HG03575 (cell line): ENCODE measurements at regions not wholly inside any gene's neighbourhood (a gene's known extent, or its start where the extent isn't known, plus 50 kb on each side); places are given as distances from the start of the nearest gene placed in this dataset.
"Not testable (repeated sequence)": the region's sequence is repeated elsewhere in the genome, so short reads cannot be mapped to it uniquely, and the experiment has no call there.

ENCODE experiments used
- ATAC-seq: cut with Tn5 transposase; IDR thresholded peaks from one replicate; pipeline ENCODE4 v1.9.1; 2021; ENCODE audit not compliant: unreplicated experiment, insufficient number of reproducible peaks, low FRiP score; ENCODE audit errors: extremely low read depth

DNA sequence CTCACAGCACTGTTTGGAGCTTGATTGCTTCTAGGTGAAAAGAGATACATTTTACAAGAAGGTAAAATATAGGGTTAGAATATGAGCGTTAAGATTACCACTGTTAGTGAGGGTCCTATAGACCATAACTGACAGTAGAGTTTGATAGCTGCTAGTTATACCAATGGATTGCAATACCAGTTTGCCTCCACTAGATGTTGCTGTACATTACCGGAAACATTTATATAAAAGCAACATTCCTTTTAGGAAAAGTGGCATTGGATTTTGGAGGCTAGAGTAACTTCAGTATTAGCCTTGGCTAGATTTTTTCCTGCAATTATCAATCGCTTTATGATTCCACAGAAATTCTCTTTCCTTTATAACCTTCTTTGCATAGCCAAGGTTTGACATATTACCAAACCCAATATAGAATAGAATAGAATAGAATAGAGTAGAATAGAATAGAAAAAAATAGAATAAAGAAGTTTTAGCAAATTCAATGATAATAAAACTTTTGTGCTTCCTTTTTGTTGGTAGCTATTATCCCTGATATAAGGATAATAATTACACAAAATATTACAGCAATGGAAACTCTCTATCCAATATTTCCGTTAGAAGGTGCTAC is 1093.6 kb upstream of the ALCAM start:
- no peak for ATAC-seq

DNA sequence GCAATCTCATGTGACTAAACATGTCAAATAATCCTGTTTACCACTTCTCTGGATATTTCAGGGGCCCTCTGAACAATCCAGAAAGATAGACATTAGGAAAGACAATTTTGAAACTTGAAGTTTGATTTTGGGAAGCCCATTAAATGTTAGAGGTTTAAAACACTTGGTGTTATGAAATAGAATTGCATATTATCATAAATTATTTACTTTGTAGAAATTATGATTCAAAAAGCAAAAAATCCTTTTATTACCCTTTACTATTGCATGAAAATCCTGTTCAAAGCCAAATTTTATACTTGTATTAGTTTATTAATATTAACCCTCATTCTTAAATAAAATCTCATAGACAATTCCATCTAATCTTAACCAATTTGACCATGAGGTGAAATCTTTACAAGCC is 1091.5 kb upstream of the ALCAM start:
- ATAC-seq = no peak

DNA sequence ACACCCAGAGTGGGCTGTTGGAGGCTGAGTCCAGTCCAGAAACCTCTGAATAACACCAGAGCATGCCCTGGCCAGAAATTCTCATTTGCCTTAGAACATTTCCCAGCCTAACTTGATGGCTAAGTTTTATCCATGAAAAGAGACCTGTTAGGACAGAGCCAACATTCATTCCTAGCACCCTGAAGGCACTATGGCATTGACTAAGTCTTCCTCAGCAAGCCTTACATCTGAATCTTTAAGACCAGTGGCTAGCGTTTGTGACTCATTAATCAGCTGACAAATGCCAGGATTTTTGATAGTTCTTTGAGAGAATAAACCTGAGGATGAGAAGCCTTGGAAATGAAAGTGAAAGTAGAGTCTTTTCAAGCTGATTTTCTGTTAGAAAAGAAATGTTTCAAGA is 1087.1 kb upstream of the ALCAM start:
- no peak for ATAC-seq

DNA sequence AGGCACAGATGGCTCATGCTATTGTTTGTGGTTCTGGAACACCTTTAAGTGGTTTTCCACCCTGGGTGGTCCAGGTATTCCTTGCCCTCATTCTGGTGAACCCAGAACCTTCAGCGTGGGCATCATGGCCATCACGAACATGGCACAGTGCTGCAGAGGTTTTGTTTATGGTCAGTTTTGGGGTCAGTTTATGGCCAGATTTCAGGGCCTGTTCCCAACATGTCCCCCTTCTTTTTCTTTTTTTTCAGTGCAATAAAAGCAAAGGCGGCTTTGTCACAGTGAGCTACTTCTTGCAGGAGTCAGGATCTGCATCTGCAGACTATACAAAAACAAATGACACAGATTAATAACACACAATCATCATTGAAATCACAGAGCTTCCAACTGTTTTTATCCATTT is 1085.0 kb upstream of the ALCAM start:
- ATAC-seq = no peak

DNA sequence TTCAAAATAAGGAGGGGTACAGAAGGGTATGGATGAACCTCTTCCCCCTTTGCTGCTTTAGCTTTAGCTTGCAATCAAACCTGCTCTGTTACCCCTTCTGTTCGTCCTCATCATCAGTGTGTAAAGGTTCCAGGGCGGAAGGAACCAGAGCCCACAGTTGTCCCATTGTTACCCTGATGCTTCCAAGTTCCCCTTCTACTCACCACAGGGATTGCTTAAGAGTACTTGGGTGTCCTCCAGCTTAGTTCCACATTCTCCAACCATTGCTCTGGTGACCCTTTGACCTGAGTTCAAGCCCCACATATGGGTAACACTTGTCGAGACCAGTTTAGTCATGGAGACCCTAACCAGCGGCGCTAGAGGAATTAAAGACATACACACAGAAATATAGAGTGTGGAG is 1080.1 kb upstream of the ALCAM start:
- no peak for ATAC-seq

DNA sequence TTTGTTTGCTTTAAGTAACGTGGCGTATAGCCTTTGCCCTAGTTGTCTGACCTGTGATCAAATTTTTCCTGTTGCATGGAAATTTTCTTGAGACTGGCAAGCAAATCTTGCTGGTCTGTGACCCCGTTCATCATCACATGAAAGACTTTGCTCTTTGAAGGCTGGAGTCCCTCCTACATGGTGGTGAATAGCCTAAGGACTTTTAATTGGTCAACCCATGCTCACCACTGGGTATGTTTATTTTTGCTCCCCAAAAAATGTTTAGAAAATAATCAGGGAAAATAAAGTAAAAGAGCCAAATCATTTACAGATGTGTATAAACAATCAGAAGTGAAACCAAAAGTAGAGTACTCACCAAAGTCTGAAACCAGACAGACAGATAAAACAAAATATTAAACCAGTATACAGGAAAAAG is 1075.3 kb upstream of the ALCAM start:
- ATAC-seq = no peak

DNA sequence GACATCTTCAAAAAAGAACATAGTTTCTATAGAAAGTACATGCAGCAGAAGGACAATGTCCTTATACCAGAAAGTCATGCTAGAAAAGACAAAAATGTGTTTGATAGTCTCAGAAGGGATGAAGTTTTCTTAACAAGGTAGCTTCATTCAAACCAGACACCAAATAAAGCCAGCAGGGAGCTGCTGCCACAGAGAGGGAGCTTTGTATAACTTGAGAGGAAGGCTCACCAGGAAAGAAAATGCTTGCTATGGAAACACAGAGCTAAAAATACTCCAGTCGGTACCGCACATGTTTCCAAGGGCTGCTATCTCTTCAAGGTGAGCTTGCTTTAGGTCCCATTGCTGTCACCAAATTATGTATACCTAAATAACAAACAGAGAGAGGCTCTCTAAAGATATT is 1074.8 kb upstream of the ALCAM start:
- no peak for ATAC-seq

DNA sequence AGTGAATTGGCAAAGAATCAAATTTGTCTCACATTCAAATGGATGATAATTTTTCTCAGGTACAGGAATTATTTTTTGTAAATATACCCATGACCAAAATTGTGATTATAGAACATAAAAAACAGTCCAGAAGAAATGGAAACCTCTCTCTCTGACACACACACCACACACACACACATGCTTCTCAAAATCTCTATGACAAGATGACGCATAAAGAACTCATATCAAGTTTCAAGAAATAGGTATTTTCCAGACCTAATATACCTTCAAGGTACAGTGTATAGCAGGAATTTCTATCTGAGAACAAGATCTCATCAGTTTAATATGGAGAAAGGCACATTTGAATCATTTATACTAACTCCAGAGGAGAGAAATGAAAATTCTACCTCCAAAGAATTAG is 1069.1 kb upstream of the ALCAM start:
- no peak for ATAC-seq

DNA sequence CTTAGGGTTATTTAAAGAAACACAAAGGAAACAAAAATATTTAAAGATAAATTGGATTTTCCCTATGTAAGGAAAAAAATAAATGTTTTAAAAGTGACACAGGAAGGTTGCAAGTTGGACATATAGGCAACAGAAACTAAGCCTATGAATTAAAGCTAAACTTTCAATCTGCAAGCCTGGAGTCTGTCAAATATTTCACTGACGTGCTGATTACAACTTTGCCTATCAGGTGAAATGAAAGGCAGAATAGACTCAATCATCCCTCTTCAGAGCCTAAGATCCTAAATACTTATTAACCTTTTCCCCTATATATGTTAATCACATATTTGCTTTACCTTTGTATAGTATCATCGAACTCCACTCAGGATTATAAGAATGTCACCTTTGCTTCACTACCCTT is 1068.0 kb upstream of the ALCAM start:
- no peak for ATAC-seq

DNA sequence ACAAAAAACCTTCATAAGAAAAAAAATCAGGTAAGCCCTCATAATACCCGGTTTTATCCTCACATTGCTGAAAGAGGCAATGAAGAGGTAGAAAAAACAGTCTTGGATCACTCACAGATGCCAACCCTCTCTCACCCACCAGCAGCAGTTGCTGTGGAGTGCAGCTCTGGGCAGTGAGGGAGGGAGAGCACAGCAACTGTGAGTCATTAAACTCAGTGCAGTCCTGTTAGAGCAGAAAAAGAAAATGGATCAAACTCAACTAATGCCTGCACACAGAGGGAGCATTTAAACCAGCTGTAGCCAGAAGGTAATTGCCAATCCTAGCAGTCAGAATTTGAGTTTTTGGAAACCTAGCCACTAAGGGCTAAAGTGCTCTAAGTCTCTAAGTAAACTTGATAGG is 1050.6 kb upstream of the ALCAM start:
- ATAC-seq = no peak

DNA sequence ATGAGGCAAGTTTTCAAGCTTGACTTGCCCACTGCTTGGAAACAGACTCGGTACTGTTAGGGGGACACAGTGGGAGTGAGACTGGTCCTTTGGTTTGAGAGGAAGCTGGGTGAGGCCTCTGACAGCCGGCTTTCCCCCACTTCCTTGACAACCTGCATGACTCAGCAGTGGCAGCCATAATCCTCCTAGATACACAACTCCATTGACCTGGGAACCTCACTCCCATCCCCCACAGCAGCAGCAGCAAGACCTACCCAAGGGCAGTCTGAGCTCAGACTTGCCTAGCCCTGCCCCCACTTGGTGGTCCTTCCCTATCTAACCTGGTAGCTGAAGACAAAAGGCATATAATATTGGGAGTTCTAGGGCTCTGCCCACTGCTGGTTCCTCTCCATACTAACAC is 1043.5 kb upstream of the ALCAM start:
- no peak for ATAC-seq

DNA sequence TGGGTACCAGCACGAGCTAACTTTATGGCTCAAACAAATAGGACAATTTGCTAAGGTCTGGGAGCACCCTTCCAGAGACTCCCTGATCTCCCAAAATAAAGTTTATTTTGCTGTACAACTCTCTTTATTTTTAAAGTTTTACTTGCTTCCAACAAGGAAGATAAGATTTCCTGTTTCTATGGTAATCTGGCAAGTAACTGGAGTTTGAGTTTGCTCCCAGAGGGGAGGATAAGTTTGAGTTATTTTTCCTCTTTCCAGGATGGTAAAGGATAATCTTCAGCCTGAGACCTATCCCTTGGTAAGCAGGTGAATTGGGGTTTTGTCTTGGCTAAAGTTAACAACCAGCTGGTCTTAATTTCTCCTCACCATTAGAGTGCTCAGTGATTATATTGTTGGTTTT is 1019.4 kb upstream of the ALCAM start:
- no peak for ATAC-seq

DNA sequence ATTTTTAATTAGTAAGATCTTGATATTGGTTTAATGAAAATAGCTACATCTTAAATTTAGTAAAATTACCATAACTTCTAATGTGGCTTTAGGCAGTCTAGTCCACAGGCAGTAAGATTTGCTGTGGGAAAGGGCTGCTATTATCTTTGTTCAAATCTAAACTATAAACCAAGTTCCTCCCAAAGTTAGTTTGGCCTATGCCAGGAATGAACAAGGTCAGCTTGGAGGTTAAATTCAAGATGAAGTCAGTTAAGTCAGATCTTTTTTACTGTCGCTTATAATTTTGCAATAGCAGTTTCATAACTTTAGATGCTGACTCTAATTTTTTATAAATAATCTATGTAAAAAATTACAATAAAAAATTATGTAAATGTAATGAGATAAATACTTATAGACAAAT is 1016.9 kb upstream of the ALCAM start:
- no peak for ATAC-seq

DNA sequence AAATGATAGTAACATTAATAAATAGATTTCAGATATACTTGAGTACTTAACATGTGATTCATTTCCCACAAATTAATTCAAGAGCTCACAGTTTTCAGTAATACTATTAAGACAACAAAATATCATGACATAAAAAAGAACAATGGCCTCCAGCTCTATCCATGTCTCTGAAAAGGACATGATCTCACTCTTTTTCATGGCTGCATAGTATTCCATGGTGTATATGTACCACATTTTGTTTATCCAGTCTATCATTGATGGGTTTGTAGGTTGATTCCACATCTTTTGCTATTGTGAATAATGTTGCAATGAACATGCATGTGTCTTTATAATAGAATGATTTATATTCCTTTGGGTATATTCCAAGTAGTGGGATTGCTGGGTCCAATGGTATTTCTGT is 1012.8 kb upstream of the ALCAM start:
- ATAC-seq = no peak

DNA sequence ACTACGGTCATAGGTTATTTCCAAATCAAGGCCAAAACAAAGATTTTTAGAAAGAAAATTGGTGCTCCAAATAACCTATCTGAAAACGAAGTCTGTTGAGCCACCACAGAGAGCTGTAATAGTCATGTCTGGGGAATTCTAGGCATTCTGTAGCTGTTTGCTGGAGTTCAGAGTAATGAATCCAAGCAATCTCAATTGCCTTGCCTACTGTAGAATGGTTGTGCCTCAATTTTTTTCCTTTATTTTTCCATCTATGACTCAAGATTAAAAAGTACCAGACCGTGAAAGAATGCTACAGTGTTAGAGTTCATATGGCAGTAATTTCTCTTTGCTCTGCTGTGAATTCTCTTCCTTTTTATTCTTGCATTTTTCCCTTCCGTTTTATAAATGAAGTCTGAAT is 1007.2 kb upstream of the ALCAM start:
- no peak for ATAC-seq

DNA sequence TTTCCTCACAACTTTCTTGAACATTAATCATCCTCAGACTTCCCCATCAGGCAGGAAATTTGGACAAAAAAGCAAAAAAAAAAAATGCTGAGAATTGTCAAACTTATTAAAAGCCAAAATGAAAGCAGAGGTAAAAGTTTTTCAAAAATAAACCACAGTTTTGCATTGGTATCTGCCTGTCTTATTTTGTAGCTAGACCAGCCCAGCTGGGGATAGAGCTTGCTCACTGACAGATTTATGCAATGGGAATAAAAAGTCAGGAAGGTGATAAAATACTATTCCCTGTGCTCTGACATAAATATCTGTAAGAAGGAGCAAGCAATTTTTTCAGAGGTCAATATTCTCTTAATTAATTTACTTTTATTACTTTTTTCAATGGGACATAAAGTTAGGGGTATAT is 1006.7 kb upstream of the ALCAM start:
- no peak for ATAC-seq

DNA sequence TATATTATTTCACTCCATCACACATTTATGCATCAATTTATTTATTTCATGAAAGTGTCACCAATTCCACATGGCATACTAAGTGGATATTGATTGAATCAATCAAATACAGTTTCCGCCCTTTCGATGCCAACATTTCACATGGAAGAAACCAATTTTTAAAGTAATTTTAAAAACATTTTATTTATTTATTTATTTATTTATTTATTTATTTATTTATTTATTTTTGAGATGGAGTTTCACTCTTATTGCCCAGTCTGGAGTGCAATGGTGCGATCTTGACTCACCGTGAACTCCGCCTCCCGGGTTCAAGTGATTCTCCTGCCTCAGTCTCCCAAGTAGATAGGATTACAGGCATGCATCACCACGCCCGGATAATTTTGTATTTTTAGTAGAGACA is 1005.0 kb upstream of the ALCAM start:
- not testable (repeated sequence) for ATAC-seq

DNA sequence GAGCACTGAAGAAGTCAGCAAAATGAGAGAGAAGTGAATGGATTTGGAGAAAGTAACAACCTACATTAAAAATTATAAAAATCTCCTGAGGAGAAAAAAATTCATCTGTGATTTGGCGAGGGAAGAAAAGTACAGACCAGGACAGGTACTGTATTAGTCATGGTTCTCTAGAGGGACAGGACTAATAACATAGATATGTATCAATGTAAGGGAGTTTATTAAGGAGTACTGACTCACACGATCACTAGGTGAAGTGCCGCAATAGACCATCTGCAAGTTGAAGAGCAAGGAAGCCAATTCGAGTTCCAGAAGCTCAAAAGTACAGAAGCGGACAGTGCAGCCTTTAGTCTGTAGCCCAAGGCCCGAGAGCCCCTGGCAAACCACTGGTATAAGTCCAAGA is 1004.4 kb upstream of the ALCAM start:
- no peak for ATAC-seq

DNA sequence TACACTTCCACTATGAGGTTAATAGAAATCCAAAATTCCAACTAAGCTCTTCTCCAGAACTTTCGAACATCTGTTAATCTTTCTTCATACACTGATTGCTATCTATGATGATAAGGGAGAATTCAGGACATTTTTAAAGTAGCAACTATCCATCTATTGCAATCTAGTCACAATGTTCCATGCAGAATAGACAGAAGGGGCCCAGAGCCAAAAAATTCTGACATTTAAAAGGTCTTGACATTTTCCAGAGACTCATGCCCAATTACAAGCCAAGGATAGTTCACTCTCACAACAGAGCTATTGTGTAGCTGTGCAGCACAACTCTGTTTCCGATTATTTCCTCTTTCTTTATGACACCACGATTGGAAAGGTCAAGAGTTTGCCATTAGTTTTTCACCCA is 999.7 kb upstream of the ALCAM start:
- no peak for ATAC-seq

DNA sequence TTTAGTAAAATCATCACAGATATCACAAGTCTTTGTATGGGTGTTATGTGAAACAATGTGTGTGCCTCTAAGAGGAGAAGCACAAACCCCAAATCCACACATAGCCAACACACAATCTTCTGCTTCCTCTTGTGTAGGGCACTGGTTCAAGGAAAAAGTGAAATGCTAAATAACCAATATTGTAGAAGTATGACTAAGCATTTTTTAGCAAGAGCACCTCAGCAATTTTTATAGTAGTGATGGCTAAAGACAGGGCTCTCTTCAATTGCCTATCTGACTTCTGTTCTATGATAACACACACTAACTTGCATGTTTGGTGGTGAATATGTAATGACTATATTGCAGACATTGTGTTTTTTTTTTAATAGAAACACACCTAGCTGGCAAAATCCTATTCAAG is 997.9 kb upstream of the ALCAM start:
- no peak for ATAC-seq

DNA sequence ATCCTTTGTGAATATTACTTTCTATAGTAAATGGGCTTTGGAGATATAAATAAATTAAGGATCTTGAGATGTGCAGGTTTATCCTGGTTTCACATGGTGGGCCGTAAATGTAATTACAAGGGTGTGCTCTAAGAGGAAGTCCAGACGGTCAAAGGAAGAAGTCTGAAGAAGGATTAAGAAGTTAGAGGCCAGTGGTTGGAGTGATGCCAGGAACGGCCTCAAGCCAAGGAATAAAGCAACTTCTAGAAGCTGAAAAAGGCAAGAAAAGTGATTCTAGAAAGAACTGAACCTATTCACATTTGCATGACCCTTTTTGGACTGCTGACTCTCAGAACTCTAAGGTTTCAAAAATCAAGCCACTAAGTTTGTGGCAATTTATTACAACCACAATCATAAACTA is 981.3 kb upstream of the ALCAM start:
- ATAC-seq = no peak

DNA sequence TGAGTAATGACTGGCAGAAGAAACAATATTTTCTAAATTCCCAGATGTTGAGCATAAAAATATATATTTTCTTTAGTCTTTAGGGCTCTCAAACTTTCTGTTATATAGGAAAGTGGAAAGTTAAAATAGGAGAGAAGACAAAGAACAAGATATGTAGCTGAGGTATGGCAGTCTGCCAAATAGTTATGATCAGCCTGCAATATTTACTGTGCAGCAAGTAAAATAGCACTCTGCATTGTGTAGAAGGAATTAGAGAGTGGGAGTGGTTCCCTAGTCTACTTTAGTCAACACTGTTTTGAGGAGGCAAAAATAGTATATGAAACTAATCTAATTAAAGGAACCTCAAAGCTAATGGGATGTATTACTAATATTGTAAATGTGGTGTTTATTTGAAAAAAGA is 978.1 kb upstream of the ALCAM start:
- ATAC-seq = no peak
